ENCODE measurements at regions not wholly inside any gene's neighbourhood (a gene's known extent, or its start where the extent isn't known, plus 50 kb on each side); places are given as distances from the start of the nearest gene placed in this dataset.

DNA sequence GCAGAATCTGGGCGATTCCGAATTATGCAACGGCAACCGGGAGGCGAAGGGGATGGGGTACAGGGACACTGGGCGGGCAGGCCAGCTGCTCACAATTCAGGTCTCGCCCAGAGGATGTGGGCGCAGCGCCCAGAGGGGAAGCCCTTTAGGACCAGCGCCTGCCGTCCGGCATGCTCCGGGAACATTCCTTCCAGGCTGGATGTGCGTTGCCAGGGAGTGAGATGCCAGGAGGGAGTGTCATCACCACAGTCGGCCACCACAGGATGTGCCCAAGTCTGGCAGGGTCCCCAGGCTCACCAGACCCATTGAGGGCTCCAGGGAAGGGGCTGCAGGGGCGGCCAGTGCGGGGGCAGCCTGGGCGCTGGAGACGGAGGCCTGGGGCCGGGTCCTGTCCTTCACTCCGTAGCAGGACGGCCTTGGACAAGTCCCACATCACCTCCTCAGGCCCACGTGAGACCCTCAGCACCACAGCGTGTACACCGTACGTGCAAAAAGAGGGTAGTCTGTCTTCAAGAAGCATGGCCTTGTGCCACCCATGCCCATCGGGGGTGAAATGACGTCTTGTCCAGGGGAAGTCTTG, 63.9 kb downstream of the FOXL3 start:
- peaks cover 11% of the 10 kb centered on the region for H3K27me3 Mint-ChIP-seq (ENCODE audit: low read depth)
- no peak overlapping the region for H3K4me3 Mint-ChIP-seq (ENCODE audit: unreplicated experiment)
- no peak overlapping the region for H3K27ac Mint-ChIP-seq (ENCODE audit: unreplicated experiment)
- DNase-seq (ENCODE audit: low spot score): no peak
- TF ChIP-seq, protein P1, sequence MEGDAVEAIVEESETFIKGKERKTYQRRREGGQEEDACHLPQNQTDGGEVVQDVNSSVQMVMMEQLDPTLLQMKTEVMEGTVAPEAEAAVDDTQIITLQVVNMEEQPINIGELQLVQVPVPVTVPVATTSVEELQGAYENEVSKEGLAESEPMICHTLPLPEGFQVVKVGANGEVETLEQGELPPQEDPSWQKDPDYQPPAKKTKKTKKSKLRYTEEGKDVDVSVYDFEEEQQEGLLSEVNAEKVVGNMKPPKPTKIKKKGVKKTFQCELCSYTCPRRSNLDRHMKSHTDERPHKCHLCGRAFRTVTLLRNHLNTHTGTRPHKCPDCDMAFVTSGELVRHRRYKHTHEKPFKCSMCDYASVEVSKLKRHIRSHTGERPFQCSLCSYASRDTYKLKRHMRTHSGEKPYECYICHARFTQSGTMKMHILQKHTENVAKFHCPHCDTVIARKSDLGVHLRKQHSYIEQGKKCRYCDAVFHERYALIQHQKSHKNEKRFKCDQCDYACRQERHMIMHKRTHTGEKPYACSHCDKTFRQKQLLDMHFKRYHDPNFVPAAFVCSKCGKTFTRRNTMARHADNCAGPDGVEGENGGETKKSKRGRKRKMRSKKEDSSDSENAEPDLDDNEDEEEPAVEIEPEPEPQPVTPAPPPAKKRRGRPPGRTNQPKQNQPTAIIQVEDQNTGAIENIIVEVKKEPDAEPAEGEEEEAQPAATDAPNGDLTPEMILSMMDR (IDR thresholded peaks at IDR 0.05): no peak
- H3K36me3 Mint-ChIP-seq (ENCODE audit: low read depth): no peaks in the 10 kb centered on the region
- no peaks in the 10 kb centered on the region for H3K9me3 Mint-ChIP-seq (ENCODE audit: low read depth)
- H3K4me1 Mint-ChIP-seq (ENCODE audit: low read depth): peaks cover 9% of the 10 kb centered on the region

DNA sequence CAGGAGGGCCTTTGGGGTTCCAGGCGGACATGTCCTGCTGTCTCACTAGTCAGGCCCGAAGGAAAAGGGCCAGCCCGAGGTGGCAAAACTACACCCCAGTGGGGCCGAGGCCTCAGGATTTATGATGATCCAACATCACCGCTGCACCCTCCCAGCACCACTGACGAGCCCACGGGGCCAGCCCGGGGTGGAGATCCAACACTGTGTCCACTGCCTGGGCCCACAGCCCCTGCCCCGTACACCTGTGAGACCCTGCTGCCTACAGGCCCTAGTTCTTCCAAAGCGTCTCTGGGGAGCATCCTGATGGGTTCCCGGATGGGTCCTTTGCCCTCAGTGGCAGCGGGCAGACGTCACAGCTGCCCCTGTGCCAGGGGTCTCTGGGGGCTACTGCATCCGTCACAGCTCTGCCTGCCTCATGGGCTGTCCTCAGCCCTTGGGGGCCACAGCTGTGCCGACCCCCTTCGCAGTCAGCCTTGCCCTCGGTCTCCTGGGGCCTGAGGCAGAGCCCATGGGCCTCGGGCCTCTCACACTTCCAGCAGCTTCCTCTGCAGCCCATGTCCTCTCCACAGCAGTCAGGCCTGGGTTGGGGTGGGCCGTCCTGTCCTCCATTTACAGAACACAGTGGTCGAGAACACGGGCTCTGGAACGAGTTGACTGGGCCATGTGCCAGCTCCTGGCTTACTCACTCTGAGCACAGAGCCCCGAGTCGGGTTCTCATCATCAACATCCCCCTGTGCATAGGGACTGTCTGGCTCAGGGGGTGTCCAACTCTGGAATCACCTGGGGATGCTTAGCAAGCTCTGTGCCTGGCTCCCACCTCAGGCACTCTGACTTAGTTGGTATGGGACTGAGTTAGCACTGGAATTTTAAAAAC, 64.9 kb downstream of the FOXL3 start:
- H3K4me1 Mint-ChIP-seq (ENCODE audit: low read depth): peaks cover 9% of the 10 kb centered on the region
- H3K27me3 Mint-ChIP-seq (ENCODE audit: low read depth): peaks cover 11% of the 10 kb centered on the region
- H3K4me3 Mint-ChIP-seq (ENCODE audit: unreplicated experiment): no peak overlapping the region
- no peaks in the 10 kb centered on the region for H3K9me3 Mint-ChIP-seq (ENCODE audit: low read depth)
- DNase-seq (ENCODE audit: low spot score): no peak
- no peak overlapping the region for H3K27ac Mint-ChIP-seq (ENCODE audit: unreplicated experiment)
- H3K36me3 Mint-ChIP-seq (ENCODE audit: low read depth): no peaks in the 10 kb centered on the region
- TF ChIP-seq, protein P1 (IDR thresholded peaks at IDR 0.05): no peak

DNA sequence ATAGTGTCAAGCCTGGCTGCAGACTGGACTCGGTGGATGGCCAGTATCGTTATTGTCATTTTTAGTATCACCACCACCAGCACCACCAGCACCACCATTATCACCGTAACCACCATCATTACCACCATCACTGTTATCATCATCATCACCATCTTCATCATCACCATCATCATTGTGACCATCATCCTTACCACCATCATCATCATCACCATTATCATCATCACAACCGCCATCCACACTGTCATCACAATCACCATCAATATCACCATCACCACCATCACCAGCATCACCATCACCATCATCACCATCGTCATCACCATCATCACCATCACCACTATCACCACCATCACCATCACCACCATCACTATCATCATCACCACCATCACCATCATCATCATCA, 65.6 kb downstream of the FOXL3 start:
- peaks cover 9% of the 10 kb centered on the region for H3K4me1 Mint-ChIP-seq (ENCODE audit: low read depth)
- no peak overlapping the region for H3K27ac Mint-ChIP-seq (ENCODE audit: unreplicated experiment)
- DNase-seq (ENCODE audit: low spot score): no peak
- no peak overlapping the region for H3K4me3 Mint-ChIP-seq (ENCODE audit: unreplicated experiment)
- no peaks in the 10 kb centered on the region for H3K36me3 Mint-ChIP-seq (ENCODE audit: low read depth)
- H3K9me3 Mint-ChIP-seq (ENCODE audit: low read depth): no peaks in the 10 kb centered on the region
- TF ChIP-seq, protein P1 (IDR thresholded peaks at IDR 0.05): no peak
- H3K27me3 Mint-ChIP-seq (ENCODE audit: low read depth): peaks cover 11% of the 10 kb centered on the region

DNA sequence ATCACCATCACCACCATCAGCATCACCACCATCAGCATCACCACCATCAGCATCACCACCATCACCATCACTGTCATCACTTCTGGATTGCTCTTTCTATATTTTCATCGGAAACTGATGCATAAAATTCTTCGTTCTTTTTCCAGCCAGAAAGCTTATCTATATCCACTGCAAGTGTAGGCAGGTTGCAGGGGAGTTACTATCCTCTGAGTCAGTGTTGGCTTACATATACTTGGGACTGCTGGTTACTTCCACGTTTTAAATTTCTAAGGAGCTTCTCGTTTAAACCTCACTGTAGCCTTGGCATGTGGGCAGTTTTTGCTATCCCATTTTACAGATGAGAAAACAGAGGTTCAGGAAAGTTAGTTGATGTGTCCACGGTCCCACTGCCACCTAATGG, 66.1 kb downstream of the FOXL3 start:
- H3K27me3 Mint-ChIP-seq (ENCODE audit: low read depth): peaks cover 11% of the 10 kb centered on the region
- H3K9me3 Mint-ChIP-seq (ENCODE audit: low read depth): no peaks in the 10 kb centered on the region
- H3K27ac Mint-ChIP-seq (ENCODE audit: unreplicated experiment): no peak overlapping the region
- no peaks in the 10 kb centered on the region for H3K36me3 Mint-ChIP-seq (ENCODE audit: low read depth)
- peaks cover 9% of the 10 kb centered on the region for H3K4me1 Mint-ChIP-seq (ENCODE audit: low read depth)
- H3K4me3 Mint-ChIP-seq (ENCODE audit: unreplicated experiment): no peak overlapping the region
- TF ChIP-seq, protein P1 (IDR thresholded peaks at IDR 0.05): no peak
- DNase-seq (ENCODE audit: low spot score): no peak

DNA sequence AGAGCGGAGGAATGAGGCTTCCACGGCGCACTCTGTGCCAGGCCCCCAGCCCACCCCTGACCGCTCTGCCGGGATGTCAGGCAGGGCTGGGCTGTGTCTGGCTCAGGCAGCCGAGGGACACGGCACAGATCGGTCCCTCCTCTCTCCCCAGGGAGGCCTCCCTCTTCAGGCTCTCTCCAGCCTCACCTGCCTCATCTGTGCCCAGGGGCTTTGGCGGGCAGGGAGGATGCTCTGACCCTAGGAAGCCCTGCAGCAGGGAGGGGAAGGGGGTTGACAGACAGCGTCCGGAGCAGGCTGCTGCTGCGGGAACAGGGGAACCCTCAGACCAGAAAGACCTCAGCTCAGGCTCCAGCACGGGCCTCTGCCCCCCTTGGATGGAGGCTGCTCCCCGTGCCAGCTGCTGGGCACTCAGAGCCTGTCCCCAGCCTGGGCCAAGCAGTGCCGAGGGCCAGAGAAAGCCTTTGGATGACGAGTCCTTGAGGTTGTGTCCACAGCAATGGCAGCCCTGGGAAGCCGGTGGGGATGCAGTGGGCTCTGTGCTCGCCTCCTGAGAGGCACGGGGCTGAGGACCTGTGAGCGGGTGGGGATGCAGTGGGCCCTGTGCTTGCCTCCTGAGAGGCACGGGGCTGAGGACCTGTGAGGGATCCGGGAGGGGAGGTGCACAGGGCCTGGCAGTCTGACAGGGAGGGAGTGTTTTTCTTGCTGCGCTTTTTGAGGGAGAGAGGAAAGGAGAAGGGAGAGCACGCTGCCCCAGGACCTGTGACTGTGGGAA, 66.9 kb downstream of the FOXL3 start:
- no peak overlapping the region for H3K4me3 Mint-ChIP-seq (ENCODE audit: unreplicated experiment)
- peaks cover 9% of the 10 kb centered on the region for H3K27me3 Mint-ChIP-seq (ENCODE audit: low read depth)
- no peaks in the 10 kb centered on the region for H3K36me3 Mint-ChIP-seq (ENCODE audit: low read depth)
- H3K27ac Mint-ChIP-seq (ENCODE audit: unreplicated experiment): no peak overlapping the region
- TF ChIP-seq, protein P1 (IDR thresholded peaks at IDR 0.05): no peak
- peaks cover 8% of the 10 kb centered on the region for H3K4me1 Mint-ChIP-seq (ENCODE audit: low read depth)
- no peaks in the 10 kb centered on the region for H3K9me3 Mint-ChIP-seq (ENCODE audit: low read depth)
- no peak for DNase-seq (ENCODE audit: low spot score)

Data from chondrocyte (in vitro differentiated cells).